ENCODE measurements at regions not wholly inside any gene's neighbourhood (a gene's known extent, or its start where the extent isn't known, plus 50 kb on each side); places are given as distances from the start of the nearest gene placed in this dataset.
"Not testable (repeated sequence)": the region's sequence is repeated elsewhere in the genome, so short reads cannot be mapped to it uniquely, and the experiment has no call there.

DNA sequence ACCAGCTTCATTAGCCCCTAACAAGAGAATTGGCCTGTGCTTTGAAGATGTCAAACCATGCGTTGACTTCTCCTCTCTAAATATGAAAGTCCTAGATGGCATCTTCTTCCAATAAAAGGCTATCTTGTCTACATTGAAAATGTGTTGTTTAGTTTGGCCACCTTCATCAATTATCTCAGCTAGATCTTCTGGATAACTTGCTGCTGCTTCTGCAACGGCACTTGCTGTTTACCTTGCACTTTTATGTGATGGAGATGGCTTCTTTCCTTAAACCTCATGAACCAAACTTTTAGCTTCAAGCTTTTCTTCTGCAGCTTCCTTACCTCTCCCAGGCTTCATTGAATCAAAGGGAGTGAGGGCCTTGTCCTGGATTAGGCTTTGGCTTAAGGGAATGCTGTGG lies 58.6 kb upstream of the CSNK1E start:
- not testable (repeated sequence) for H3K79me2 ChIP-seq (ENCODE audit: insufficient read depth, low read length); H3K27me3 ChIP-seq (ENCODE audit: insufficient read depth, low read length); FAIRE-seq; H3K27ac ChIP-seq (ENCODE audit: low read depth, low read length); H2AFZ ChIP-seq (ENCODE audit: low read depth, low read length); H3K36me3 ChIP-seq (ENCODE audit: insufficient read depth, low read length); H3K9me3 ChIP-seq (ENCODE audit: insufficient read depth, low read depth, low read length); H3K4me2 ChIP-seq (ENCODE audit: low read length); H3K27ac Mint-ChIP-seq (ENCODE audit: unreplicated experiment); H3K4me3 ChIP-seq (ENCODE audit: insufficient read depth, low read depth, low read length); H3K4me3 Mint-ChIP-seq (ENCODE audit: unreplicated experiment); H4K20me1 ChIP-seq (ENCODE audit: insufficient read depth, low read length); DNase-seq (ENCODE audit: low read depth); H3K27me3 Mint-ChIP-seq (ENCODE audit: low read depth, unreplicated experiment); H3K4me1 ChIP-seq (ENCODE audit: insufficient read depth, low read length); H3K4me1 Mint-ChIP-seq (ENCODE audit: low read depth, unreplicated experiment); H3K9ac ChIP-seq (ENCODE audit: low read length)
- H3K36me3 Mint-ChIP-seq (ENCODE audit: low read depth, unreplicated experiment) = peaks cover 51% of the 10 kb centered on the region
- H3K9me3 Mint-ChIP-seq (ENCODE audit: unreplicated experiment) = peaks cover 12% of the 10 kb centered on the region

DNA sequence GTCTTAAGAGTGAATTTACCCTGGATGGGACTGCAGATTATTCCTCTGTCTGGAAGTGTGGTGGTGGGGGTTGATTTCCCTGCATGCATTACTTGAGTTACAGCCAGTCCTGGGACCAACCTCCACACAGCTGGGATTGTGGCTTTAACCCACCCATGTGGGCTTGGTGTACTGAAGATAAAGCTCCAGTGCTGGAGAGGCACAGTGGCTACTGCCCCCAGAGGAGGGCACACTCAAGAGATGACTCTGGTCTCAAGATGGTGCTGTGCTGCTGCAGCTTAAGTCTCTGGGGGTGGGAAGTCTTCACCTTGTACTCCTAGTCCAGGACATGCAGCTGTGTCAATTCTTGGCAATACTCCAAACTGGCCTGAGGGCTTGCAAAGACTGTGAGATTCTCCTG lies 57.8 kb upstream of the CSNK1E start:
- Mint-ChIP-seq H3K9me3 (ENCODE audit: unreplicated experiment) (peaks cover 12% of the 10 kb centered on the region), H3K36me3 (ENCODE audit: low read depth, unreplicated experiment) (peaks cover 50% of the 10 kb centered on the region)
- not testable (repeated sequence) for H3K9me3 ChIP-seq (ENCODE audit: insufficient read depth, low read depth, low read length); H3K4me1 ChIP-seq (ENCODE audit: insufficient read depth, low read length); H2AFZ ChIP-seq (ENCODE audit: low read depth, low read length); FAIRE-seq; H3K79me2 ChIP-seq (ENCODE audit: insufficient read depth, low read length); H3K4me2 ChIP-seq (ENCODE audit: low read length); H3K4me1 Mint-ChIP-seq (ENCODE audit: low read depth, unreplicated experiment); H3K36me3 ChIP-seq (ENCODE audit: insufficient read depth, low read length); H3K27me3 ChIP-seq (ENCODE audit: insufficient read depth, low read length); H3K27ac ChIP-seq (ENCODE audit: low read depth, low read length); H3K4me3 ChIP-seq (ENCODE audit: insufficient read depth, low read depth, low read length); H3K4me3 Mint-ChIP-seq (ENCODE audit: unreplicated experiment); H3K27me3 Mint-ChIP-seq (ENCODE audit: low read depth, unreplicated experiment); H3K9ac ChIP-seq (ENCODE audit: low read length); DNase-seq (ENCODE audit: low read depth); H4K20me1 ChIP-seq (ENCODE audit: insufficient read depth, low read length); H3K27ac Mint-ChIP-seq (ENCODE audit: unreplicated experiment)

DNA sequence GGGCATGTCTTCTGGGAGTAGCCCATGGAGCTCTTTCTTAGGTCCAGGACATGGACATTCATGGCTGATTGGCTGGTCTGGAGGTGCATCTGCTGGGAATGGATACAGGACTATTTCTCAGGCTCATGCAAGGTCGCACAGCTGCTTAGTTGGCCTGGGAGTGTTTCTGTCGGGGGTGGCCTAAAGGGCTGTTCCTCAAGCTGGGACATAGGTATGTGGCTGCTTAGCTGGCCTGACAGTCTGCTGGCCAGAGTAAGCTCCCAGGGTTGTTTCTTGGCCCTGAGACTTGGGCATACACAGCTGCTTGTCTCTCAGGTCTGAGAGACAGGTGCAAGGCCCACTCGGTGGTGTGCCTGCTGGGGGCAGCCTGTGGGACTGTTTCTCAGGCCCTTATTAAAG lies 57.2 kb upstream of the CSNK1E start:
- H3K27me3 Mint-ChIP-seq (ENCODE audit: low read depth, unreplicated experiment); H3K4me3 ChIP-seq (ENCODE audit: insufficient read depth, low read depth, low read length); H3K27ac ChIP-seq (ENCODE audit: low read depth, low read length); H3K4me2 ChIP-seq (ENCODE audit: low read length); H4K20me1 ChIP-seq (ENCODE audit: insufficient read depth, low read length); H3K27me3 ChIP-seq (ENCODE audit: insufficient read depth, low read length); DNase-seq (ENCODE audit: low read depth); H3K4me1 ChIP-seq (ENCODE audit: insufficient read depth, low read length); H3K4me1 Mint-ChIP-seq (ENCODE audit: low read depth, unreplicated experiment); H3K27ac Mint-ChIP-seq (ENCODE audit: unreplicated experiment); H3K36me3 ChIP-seq (ENCODE audit: insufficient read depth, low read length); H3K79me2 ChIP-seq (ENCODE audit: insufficient read depth, low read length); H2AFZ ChIP-seq (ENCODE audit: low read depth, low read length); FAIRE-seq; H3K4me3 Mint-ChIP-seq (ENCODE audit: unreplicated experiment); H3K9me3 ChIP-seq (ENCODE audit: insufficient read depth, low read depth, low read length); H3K9ac ChIP-seq (ENCODE audit: low read length): not testable (repeated sequence)
- Mint-ChIP-seq H3K36me3 (ENCODE audit: low read depth, unreplicated experiment) (peaks cover 50% of the 10 kb centered on the region), H3K9me3 (ENCODE audit: unreplicated experiment) (peaks cover 12% of the 10 kb centered on the region)

DNA sequence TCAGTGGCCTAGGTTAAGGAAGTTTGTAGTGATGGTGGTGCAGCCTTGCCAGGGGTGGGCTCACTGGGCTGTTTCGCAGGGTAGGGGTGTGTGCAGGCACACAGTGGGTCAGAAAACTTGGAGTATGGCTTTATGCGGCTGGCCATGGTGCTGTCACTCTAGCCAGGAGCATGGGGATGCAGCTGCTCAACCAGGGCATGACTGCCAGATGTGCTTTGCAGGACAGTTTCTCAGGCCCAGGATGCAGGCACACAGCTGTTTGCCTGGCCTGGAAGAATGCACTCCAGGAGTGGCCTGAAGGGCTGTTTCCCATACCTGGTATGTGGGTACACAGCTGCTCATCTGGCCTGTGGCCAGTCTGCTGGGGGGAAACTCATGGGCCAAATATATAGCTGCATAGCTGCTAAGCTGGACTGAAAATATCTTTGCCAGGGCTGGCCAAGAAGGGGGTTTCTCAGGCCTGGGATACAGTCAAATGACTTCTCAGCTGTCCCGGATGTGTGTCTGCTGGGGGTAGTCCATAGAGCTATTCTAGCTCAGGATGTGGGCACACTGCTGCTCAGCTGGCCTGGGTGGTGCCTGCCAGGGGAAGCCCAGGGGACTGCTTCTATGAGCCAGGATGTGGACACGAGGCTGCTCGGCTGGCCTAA lies 56.7 kb upstream of the CSNK1E start:
- not testable (repeated sequence) for H3K4me1 Mint-ChIP-seq (ENCODE audit: low read depth, unreplicated experiment); H4K20me1 ChIP-seq (ENCODE audit: insufficient read depth, low read length); H3K27ac Mint-ChIP-seq (ENCODE audit: unreplicated experiment); H3K27me3 ChIP-seq (ENCODE audit: insufficient read depth, low read length); H3K9me3 ChIP-seq (ENCODE audit: insufficient read depth, low read depth, low read length); H3K79me2 ChIP-seq (ENCODE audit: insufficient read depth, low read length); H3K4me3 Mint-ChIP-seq (ENCODE audit: unreplicated experiment); H3K4me2 ChIP-seq (ENCODE audit: low read length); H3K27ac ChIP-seq (ENCODE audit: low read depth, low read length); DNase-seq (ENCODE audit: low read depth); H3K36me3 ChIP-seq (ENCODE audit: insufficient read depth, low read length); H2AFZ ChIP-seq (ENCODE audit: low read depth, low read length); H3K4me3 ChIP-seq (ENCODE audit: insufficient read depth, low read depth, low read length); H3K27me3 Mint-ChIP-seq (ENCODE audit: low read depth, unreplicated experiment); H3K9ac ChIP-seq (ENCODE audit: low read length); H3K4me1 ChIP-seq (ENCODE audit: insufficient read depth, low read length); FAIRE-seq
- Mint-ChIP-seq H3K9me3 (ENCODE audit: unreplicated experiment) (peaks cover 12% of the 10 kb centered on the region), H3K36me3 (ENCODE audit: low read depth, unreplicated experiment) (peaks cover 50% of the 10 kb centered on the region)

DNA sequence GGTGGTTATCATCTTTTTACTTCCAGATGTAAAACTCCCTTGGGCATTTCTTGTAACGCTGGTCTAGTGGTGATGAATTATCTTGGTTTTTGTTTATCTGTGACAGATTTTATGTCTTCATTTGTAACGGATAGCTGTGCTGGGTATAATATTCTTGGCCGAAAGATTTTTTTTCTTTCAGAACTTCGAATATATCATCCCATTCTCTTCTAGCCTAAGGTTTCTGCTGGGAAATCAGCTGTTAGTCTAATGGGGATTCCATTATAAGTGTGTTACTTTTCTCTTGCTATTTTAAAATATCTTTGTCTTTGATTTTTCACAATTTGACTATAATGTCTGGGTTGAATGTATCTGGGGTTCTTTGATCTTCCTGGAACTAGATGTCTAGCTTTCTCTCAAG lies 55.4 kb upstream of the CSNK1E start:
- H3K27ac Mint-ChIP-seq (ENCODE audit: unreplicated experiment); DNase-seq (ENCODE audit: low read depth); H3K27me3 Mint-ChIP-seq (ENCODE audit: low read depth, unreplicated experiment); H3K9me3 ChIP-seq (ENCODE audit: insufficient read depth, low read depth, low read length); H3K4me1 ChIP-seq (ENCODE audit: insufficient read depth, low read length); FAIRE-seq; H3K9ac ChIP-seq (ENCODE audit: low read length); H3K79me2 ChIP-seq (ENCODE audit: insufficient read depth, low read length); H3K4me3 ChIP-seq (ENCODE audit: insufficient read depth, low read depth, low read length); H3K4me3 Mint-ChIP-seq (ENCODE audit: unreplicated experiment); H3K27me3 ChIP-seq (ENCODE audit: insufficient read depth, low read length); H3K4me2 ChIP-seq (ENCODE audit: low read length); H2AFZ ChIP-seq (ENCODE audit: low read depth, low read length); H3K36me3 ChIP-seq (ENCODE audit: insufficient read depth, low read length); H4K20me1 ChIP-seq (ENCODE audit: insufficient read depth, low read length); H3K4me1 Mint-ChIP-seq (ENCODE audit: low read depth, unreplicated experiment); H3K27ac ChIP-seq (ENCODE audit: low read depth, low read length): not testable (repeated sequence)
- Mint-ChIP-seq H3K9me3 (ENCODE audit: unreplicated experiment) (peaks cover 12% of the 10 kb centered on the region), H3K36me3 (ENCODE audit: low read depth, unreplicated experiment) (peaks cover 43% of the 10 kb centered on the region)

DNA sequence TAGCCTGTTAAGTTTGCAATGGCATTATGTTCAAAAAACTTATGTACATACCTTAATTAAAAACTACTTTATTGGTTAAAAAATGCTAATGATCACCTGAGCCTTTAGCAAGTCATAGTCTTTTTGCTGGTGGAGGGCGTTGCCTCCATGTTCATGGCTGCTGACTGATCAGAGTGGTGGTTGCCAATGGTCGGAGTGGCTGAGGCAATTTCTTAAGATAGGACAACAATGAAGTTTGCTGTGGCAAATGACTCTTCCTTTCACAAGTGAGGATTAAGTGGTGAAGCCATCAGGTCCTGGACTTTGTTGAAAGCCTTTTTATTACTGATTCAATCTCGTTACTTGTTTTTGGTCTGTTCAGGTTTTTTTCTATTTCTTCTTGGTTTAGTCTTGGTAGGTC lies 53.3 kb upstream of the CSNK1E start:
- not testable (repeated sequence) for H3K79me2 ChIP-seq (ENCODE audit: insufficient read depth, low read length); H3K36me3 ChIP-seq (ENCODE audit: insufficient read depth, low read length); H4K20me1 ChIP-seq (ENCODE audit: insufficient read depth, low read length); H3K9ac ChIP-seq (ENCODE audit: low read length); H3K4me3 ChIP-seq (ENCODE audit: insufficient read depth, low read depth, low read length); DNase-seq (ENCODE audit: low read depth); H2AFZ ChIP-seq (ENCODE audit: low read depth, low read length); H3K27ac Mint-ChIP-seq (ENCODE audit: unreplicated experiment); FAIRE-seq; H3K27me3 ChIP-seq (ENCODE audit: insufficient read depth, low read length); H3K4me1 ChIP-seq (ENCODE audit: insufficient read depth, low read length); H3K4me1 Mint-ChIP-seq (ENCODE audit: low read depth, unreplicated experiment); H3K4me2 ChIP-seq (ENCODE audit: low read length); H3K27ac ChIP-seq (ENCODE audit: low read depth, low read length); H3K27me3 Mint-ChIP-seq (ENCODE audit: low read depth, unreplicated experiment); H3K9me3 ChIP-seq (ENCODE audit: insufficient read depth, low read depth, low read length); H3K4me3 Mint-ChIP-seq (ENCODE audit: unreplicated experiment)
- Mint-ChIP-seq H3K36me3 (ENCODE audit: low read depth, unreplicated experiment) (peaks cover 36% of the 10 kb centered on the region), H3K9me3 (ENCODE audit: unreplicated experiment) (peaks cover 12% of the 10 kb centered on the region)

Data from astrocyte (in vitro differentiated cells and primary cell).